Uterus (tissue), 3 donors: ENCODE measurements at regions not wholly inside any gene's neighbourhood (a gene's known extent, or its start where the extent isn't known, plus 50 kb on each side); places are given as distances from the start of the nearest gene placed in this dataset.

Experiments
- DNase-seq, 2 donors: peaks; one replicate each; pipeline ENCODE4 v3.0.0-alpha.2; 2019 to 2020
- H3K27ac ChIP-seq, 2 donors: fragments of 200-600 bp; sonication (generic); 1 replicate in 1 of 2; 2 replicates in 1 of 2; pipeline ENCODE4 v1.5.1; 2016 to 2018
- H3K27me3 ChIP-seq, 2 donors: fragments of 200-600 bp; sonication (generic); one replicate each; pipeline ENCODE4 v1.5.1; 2018 to 2019; ENCODE audit warnings: control low read depth in 1 of 2
- H3K36me3 ChIP-seq, 2 donors: fragments of 200-600 bp; sonication (generic); one replicate each; pipeline ENCODE4 v1.5.1; 2019; ENCODE audit warnings: control low read depth in 1 of 2
- H3K4me1 ChIP-seq, 2 donors: fragments of 200-600 bp; sonication (generic); one replicate each; pipeline ENCODE4 v1.5.1; 2018 to 2019; ENCODE audit warnings: control low read depth in 1 of 2
- H3K4me3 ChIP-seq, 2 donors: fragments of 200-600 bp; sonication (generic); 1 replicate in 1 of 2; 2 replicates in 1 of 2; pipeline ENCODE4 v1.5.1; 2018 to 2019; ENCODE audit warnings: mild to moderate bottlenecking in 1 of 2
- H3K9me3 ChIP-seq, 2 donors: fragments of 200-600 bp; sonication (generic); one replicate each; pipeline ENCODE4 v1.5.1; 2019; ENCODE audit warnings: control low read depth in 1 of 2
- POLR2A ChIP-seq, 2 donors: fragments of 450-650 bp; IDR thresholded peaks; one replicate each; pipeline ENCODE4 v1.6.1; 2016; ENCODE audit warnings: antibody characterized with exemption in 2 of 2, mild to moderate bottlenecking in 1 of 2, moderate library complexity in 1 of 2
- intact Hi-C: fragments of 100-400 bp; cut with DNase I; formaldehyde crosslinking; loops from one replicate; pipeline ENCODE4 v1.15.1; 2023; ENCODE audit warnings: low total_unique reads
- TF ChIP-seq, protein P1 (sequence below), 4 experiments: fragments of 200-600 bp in 2 of 4; fragments of 450-650 bp in 2 of 4; sonication (generic) in 2 of 4; IDR thresholded peaks; one replicate each; pipeline ENCODE4 v1.5.1; 2016 to 2019; ENCODE audit warnings: antibody characterized with exemption in 4 of 4, mild to moderate bottlenecking in 2 of 4, moderate library complexity in 1 of 4
- donor health status: DM: yes; HTN: yes; CAD: no.

- no peak for DNase-seq
- intact Hi-C loops: no loop called here
- no peak for TF ChIP-seq POLR2A (IDR thresholded peaks at IDR 0.05)
- TF ChIP-seq, protein P1, sequence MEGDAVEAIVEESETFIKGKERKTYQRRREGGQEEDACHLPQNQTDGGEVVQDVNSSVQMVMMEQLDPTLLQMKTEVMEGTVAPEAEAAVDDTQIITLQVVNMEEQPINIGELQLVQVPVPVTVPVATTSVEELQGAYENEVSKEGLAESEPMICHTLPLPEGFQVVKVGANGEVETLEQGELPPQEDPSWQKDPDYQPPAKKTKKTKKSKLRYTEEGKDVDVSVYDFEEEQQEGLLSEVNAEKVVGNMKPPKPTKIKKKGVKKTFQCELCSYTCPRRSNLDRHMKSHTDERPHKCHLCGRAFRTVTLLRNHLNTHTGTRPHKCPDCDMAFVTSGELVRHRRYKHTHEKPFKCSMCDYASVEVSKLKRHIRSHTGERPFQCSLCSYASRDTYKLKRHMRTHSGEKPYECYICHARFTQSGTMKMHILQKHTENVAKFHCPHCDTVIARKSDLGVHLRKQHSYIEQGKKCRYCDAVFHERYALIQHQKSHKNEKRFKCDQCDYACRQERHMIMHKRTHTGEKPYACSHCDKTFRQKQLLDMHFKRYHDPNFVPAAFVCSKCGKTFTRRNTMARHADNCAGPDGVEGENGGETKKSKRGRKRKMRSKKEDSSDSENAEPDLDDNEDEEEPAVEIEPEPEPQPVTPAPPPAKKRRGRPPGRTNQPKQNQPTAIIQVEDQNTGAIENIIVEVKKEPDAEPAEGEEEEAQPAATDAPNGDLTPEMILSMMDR (IDR thresholded peaks at IDR 0.05): no peak
- Histone ChIP-seq H3K9me3 (no peaks in the 10 kb centered on the region), H3K36me3 (no peaks in the 10 kb centered on the region), H3K4me1 (no peaks in the 10 kb centered on the region), H3K27ac (no peak overlapping the region), H3K4me3 (no peak overlapping the region), H3K27me3 (no peaks in the 10 kb centered on the region)
Observed at GRCh38 chr21:35465741-35466140, 416.6 kb upstream of the RUNX1 start.

DNA sequence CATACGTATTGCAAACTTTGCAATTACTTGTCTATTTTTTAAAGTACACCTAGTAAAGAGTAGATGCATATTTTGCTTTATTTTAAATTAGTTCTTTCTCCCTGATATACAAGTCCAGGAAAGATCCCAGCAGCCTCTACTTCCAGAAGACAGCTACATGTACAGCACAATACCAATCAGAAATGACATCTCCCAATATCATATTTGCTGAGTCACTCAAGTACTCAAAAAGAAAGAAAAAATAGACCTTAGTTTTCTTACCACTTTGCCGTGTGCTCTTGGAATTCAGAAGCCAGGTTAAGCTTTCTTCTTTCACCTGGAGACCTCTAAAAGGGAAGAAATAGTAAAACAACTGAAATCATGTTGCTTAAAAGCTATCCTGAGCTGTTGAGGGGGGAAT is 412.6 kb upstream of the RUNX1 start:
- TF ChIP-seq POLR2A (IDR thresholded peaks at IDR 0.05): no peak
- TF ChIP-seq, protein P1 (IDR thresholded peaks at IDR 0.05): no peak
- no peak for DNase-seq
- intact Hi-C loops: no loop called here

DNA sequence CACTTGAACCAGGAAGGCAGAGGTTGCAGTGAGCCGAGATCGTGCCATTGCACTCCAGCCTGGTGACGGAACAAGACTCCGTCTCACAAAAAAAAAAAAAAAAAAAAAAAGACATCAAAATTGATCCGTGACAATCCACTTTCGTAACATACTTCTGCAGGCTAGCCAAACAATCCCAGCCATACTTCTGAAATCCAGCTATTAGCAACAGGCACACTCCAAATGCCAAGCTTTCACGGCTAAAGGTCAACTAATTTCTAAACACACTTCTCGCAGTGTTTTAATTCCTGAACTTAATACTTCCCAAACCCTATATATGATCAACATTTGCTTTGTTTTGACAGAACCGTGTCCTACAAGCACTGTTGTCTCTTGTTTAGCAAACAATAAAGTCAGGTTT is 411.3 kb upstream of the RUNX1 start:
- no peaks in the 10 kb centered on the region for H3K4me1 ChIP-seq
- H3K9me3 ChIP-seq: no peaks in the 10 kb centered on the region
- no peaks in the 10 kb centered on the region for H3K36me3 ChIP-seq
- no peak overlapping the region for H3K27ac ChIP-seq
- H3K4me3 ChIP-seq: no peak overlapping the region
- intact Hi-C loops: no loop called here
- no peaks in the 10 kb centered on the region for H3K27me3 ChIP-seq
- TF ChIP-seq, protein P1 (IDR thresholded peaks at IDR 0.05): no peak
- TF ChIP-seq POLR2A (IDR thresholded peaks at IDR 0.05): no peak
- DNase-seq: no peak

More for the DNA sequence above, 412.6 kb upstream of the RUNX1 start:
- no peaks in the 10 kb centered on the region for H3K27me3 ChIP-seq
- no peaks in the 10 kb centered on the region for H3K36me3 ChIP-seq
- H3K9me3 ChIP-seq: no peaks in the 10 kb centered on the region
- H3K4me3 ChIP-seq: no peak overlapping the region
- H3K27ac ChIP-seq: no peak overlapping the region
- H3K4me1 ChIP-seq: no peaks in the 10 kb centered on the region

- intact Hi-C loops: no loop called here
- no peak for DNase-seq
- Histone ChIP-seq H3K27me3 (no peaks in the 10 kb centered on the region), H3K27ac (no peak overlapping the region), H3K9me3 (no peaks in the 10 kb centered on the region), H3K4me3 (no peak overlapping the region), H3K4me1 (no peaks in the 10 kb centered on the region), H3K36me3 (no peaks in the 10 kb centered on the region)
- TF ChIP-seq, protein P1 (IDR thresholded peaks at IDR 0.05): no peak
- no peak for TF ChIP-seq POLR2A (IDR thresholded peaks at IDR 0.05)
Observed at GRCh38 chr21:35458405-35458804, 409.3 kb upstream of the RUNX1 start.

DNA sequence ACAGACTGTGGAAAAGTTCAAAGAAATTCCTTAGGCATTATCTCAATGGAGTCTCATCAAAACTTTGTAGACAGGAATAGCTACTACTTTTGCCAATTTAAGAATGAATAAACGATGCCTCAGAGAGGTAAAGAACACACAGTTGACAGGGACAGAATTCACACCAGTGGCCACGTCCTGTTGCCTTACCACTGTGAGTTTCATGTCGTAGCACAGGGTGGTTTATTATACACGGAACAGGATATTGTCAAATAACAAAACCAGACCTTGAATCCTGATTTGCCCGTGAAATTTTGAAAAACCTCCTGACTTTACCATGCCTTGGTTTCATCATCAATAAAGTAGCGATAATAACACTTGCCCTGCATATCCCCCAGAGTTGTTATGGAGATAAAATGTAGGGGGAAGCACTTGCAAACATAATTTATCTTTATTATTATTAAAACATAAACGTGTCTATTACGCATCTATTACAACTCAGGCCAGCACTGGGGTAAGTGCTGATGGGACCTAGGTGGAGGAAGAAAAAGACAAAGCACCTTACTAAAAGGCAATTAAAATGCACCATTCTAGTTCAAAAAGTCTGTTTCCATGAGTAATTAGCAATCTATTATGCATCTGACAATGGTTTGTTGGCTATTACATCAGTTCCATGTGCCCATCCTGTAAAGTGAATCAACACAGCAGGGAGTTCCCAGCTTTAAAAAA is 408.1 kb upstream of the RUNX1 start:
- H3K4me3 ChIP-seq: no peak overlapping the region
- H3K9me3 ChIP-seq: no peaks in the 10 kb centered on the region
- no peaks in the 10 kb centered on the region for H3K36me3 ChIP-seq
- H3K4me1 ChIP-seq: no peaks in the 10 kb centered on the region
- DNase-seq: no peak
- intact Hi-C loops: no loop called here
- no peaks in the 10 kb centered on the region for H3K27me3 ChIP-seq
- no peak overlapping the region for H3K27ac ChIP-seq
- TF ChIP-seq, protein P1 (IDR thresholded peaks at IDR 0.05): no peak
- TF ChIP-seq POLR2A (IDR thresholded peaks at IDR 0.05): no peak
